Panc1 (cell line): ENCODE measurements at regions not wholly inside any gene's neighbourhood (a gene's known extent, or its start where the extent isn't known, plus 50 kb on each side); places are given as distances from the start of the nearest gene placed in this dataset.
A peak's percentile ranks its signal among the peaks of the same experiment; 100 is the strongest.
"Not testable (repeated sequence)": the region's sequence is repeated elsewhere in the genome, so short reads cannot be mapped to it uniquely, and the experiment has no call there.

Experiments used
- ATAC-seq: fragments of 200-7000 bp; cut with Tn5 transposase; 2 replicates; pipeline ENCODE4 v1.9.1; 2020; ENCODE audit warnings: mild to moderate bottlenecking, moderate library complexity
- BruUV-seq: library from RNA; stranded (reverse); fragments of 400-500 nt; replicated peaks from 2 replicates; lab custom pipeline; 2021; lab: Mats Ljungman, UMichigan
- CTCF ChIA-PET: fragments of 300-600 bp; sonication (Branson Sonifier 250); formaldehyde crosslinking; loops from one replicate; lab custom pipeline; 2022; ENCODE audit warnings: antibody characterized with exemption; lab: Charles Lee
- POLR2A ChIA-PET: fragments of 300-600 bp; sonication (Branson Sonifier 250); formaldehyde crosslinking; loops from one replicate; lab custom pipeline; 2022; ENCODE audit warnings: antibody characterized with exemption; lab: Charles Lee
- DNase-seq: peaks from one replicate; pipeline ENCODE4 v3.0.0-alpha.2; 2010; ENCODE audit warnings: low read depth, low spot score
- H3K27ac ChIP-seq: 2 replicates; pipeline ENCODE4 v1.5.1; 2011; ENCODE audit warnings: mild to moderate bottlenecking, low read length, inconsistent platforms
- H3K27me3 ChIP-seq: fragments of 200-500 bp; sonication (Bioruptor generic); 2 replicates; pipeline ENCODE4 v1.6.0; 2014; ENCODE audit warnings: low read length, inconsistent platforms; ENCODE audit not compliant: control insufficient read depth, insufficient read depth
- H3K36me3 ChIP-seq: fragments of 200-500 bp; sonication (Bioruptor generic); 2 replicates; pipeline ENCODE4 v1.5.1; 2014; ENCODE audit warnings: inconsistent platforms, mild to moderate bottlenecking, low read length, moderate library complexity; ENCODE audit not compliant: control insufficient read depth, insufficient read depth
- H3K4me1 ChIP-seq: 2 replicates; pipeline ENCODE4 v1.5.1; 2011; ENCODE audit warnings: inconsistent platforms, mild to moderate bottlenecking, low read length, moderate library complexity; ENCODE audit not compliant: control insufficient read depth, insufficient read depth
- H3K4me3 ChIP-seq, 2 experiments: 2 replicates each; pipeline ENCODE4 v1.5.1; 2011 to 2012; ENCODE audit warnings: low read depth in 2 of 2, low read length in 2 of 2, mild to moderate bottlenecking in 2 of 2, inconsistent platforms in 1 of 2, moderate library complexity in 1 of 2
- H3K9me3 ChIP-seq: fragments of 200-500 bp; sonication (Bioruptor generic); 2 replicates; pipeline ENCODE4 v1.5.1; 2014; ENCODE audit warnings: low read depth, mild to moderate bottlenecking, inconsistent platforms, low read length, moderate library complexity; ENCODE audit not compliant: control insufficient read depth, insufficient read depth
- CTCF ChIP-seq: fragments of 450-650 bp; IDR thresholded peaks from 2 replicates; pipeline ENCODE4 v1.5.1; 2017; ENCODE audit warnings: mild to moderate bottlenecking
- POLR2AphosphoS5 ChIP-seq: IDR thresholded peaks from 2 replicates; pipeline ENCODE4 v1.6.1; 2012; ENCODE audit warnings: mild to moderate bottlenecking, low read depth, low read length, moderate library complexity
- SIN3A ChIP-seq: IDR thresholded peaks from 2 replicates; pipeline ENCODE4 v1.6.1; 2012; ENCODE audit warnings: low read depth, mild to moderate bottlenecking, low read length, moderate library complexity, borderline replicate concordance; ENCODE audit not compliant: insufficient read depth
- TCF7L2 ChIP-seq: IDR thresholded peaks from 2 replicates; pipeline ENCODE4 v1.6.1; 2011; ENCODE audit warnings: mild to moderate bottlenecking, low read depth, low read length, inconsistent platforms
- in situ Hi-C: cut with HindIII; loops from 2 replicates; pipeline ENCODE4 v1.10.0; 2016; ENCODE audit warnings: low sequenced_read_pairs, low pct_unique_long_range_greater_than_20kb
- intact Hi-C: fragments of 100-400 bp; cut with micrococcal nuclease; formaldehyde crosslinking; loops from one replicate; pipeline ENCODE4 v1.10.0; 2022; ENCODE audit not compliant: unreplicated experiment
- TF ChIP-seq, protein P1 (sequence below), 2 experiments: IDR thresholded peaks; 2 replicates each; pipeline ENCODE4 v1.6.1; 2011 to 2012; ENCODE audit warnings: low read depth in 2 of 2, control low read depth in 1 of 2, low read length in 1 of 2, mild to moderate bottlenecking in 1 of 2, moderate library complexity in 1 of 2; ENCODE audit not compliant: insufficient read depth in 1 of 2

DNA sequence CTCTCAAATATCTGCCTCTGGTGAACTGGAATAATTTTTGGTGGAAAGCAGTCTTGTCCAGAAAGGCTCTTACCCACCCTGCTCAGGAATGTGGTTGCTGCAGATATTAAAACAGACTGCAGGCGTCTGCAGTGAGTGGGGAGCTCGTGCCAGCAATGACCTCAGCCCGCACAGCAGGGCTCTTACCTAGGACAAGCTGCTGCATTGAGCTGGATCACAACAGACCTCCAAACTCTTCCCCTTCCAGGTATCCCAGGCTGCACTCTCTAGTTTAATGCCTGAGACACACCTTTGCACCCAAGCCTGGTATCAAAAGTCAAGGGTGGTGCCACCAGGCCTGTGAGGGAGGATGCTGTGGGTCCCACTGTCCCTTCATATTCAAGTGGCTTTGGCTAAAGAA lies 69.7 kb upstream of the CDON start:
- Histone ChIP-seq H3K4me3 (no peak overlapping the region), H3K4me1 (peaks cover 20% of the 10 kb centered on the region), H3K36me3 (no peaks in the 10 kb centered on the region), H3K9me3 (no peaks in the 10 kb centered on the region), H3K27me3 (peaks cover 2% of the 10 kb centered on the region), H3K27ac (no peak overlapping the region)
- ATAC-seq (peak; percentile 29; the same call in 1 of the 2 replicates), DNase-seq (no peak)
- no TSS peak for BruUV-seq
- TF ChIP-seq TCF7L2 (no peak), CTCF (no peak), SIN3A (no peak), POLR2AphosphoS5 (no peak)
- TF ChIP-seq, protein P1, sequence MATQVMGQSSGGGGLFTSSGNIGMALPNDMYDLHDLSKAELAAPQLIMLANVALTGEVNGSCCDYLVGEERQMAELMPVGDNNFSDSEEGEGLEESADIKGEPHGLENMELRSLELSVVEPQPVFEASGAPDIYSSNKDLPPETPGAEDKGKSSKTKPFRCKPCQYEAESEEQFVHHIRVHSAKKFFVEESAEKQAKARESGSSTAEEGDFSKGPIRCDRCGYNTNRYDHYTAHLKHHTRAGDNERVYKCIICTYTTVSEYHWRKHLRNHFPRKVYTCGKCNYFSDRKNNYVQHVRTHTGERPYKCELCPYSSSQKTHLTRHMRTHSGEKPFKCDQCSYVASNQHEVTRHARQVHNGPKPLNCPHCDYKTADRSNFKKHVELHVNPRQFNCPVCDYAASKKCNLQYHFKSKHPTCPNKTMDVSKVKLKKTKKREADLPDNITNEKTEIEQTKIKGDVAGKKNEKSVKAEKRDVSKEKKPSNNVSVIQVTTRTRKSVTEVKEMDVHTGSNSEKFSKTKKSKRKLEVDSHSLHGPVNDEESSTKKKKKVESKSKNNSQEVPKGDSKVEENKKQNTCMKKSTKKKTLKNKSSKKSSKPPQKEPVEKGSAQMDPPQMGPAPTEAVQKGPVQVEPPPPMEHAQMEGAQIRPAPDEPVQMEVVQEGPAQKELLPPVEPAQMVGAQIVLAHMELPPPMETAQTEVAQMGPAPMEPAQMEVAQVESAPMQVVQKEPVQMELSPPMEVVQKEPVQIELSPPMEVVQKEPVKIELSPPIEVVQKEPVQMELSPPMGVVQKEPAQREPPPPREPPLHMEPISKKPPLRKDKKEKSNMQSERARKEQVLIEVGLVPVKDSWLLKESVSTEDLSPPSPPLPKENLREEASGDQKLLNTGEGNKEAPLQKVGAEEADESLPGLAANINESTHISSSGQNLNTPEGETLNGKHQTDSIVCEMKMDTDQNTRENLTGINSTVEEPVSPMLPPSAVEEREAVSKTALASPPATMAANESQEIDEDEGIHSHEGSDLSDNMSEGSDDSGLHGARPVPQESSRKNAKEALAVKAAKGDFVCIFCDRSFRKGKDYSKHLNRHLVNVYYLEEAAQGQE (IDR thresholded peaks at IDR 0.05; ENCODE audit: insufficient read depth in 1 of 2, low read depth in 2 of 2, low read length in 1 of 2), result no peak
- CTCF ChIA-PET, result no interaction called here
- intact Hi-C loops, result no loop called here
- POLR2A ChIA-PET, result no interaction called here
- in situ Hi-C loops, result no loop called here

GRCh38 chr11:126130781-126131180 lies 68.1 kb upstream of the CDON start:
- ATAC-seq, CTCF ChIA-PET: not testable (repeated sequence)

GRCh38 chr11:126129727-126130671 lies 67.3 kb upstream of the CDON start:
- in situ Hi-C loops, result no loop called here
- no peak; the same call in 1 of the 2 replicates for ATAC-seq
- intact Hi-C loops, result no loop called here
- no peaks in the 10 kb centered on the region for H3K9me3 ChIP-seq
- H3K36me3 ChIP-seq, result no peaks in the 10 kb centered on the region
- no peaks in the 10 kb centered on the region; the same call in 1 of the 2 replicates for H3K27me3 ChIP-seq
- CTCF ChIA-PET, result no interaction called here
- no peak overlapping the region for H3K27ac ChIP-seq
- POLR2A ChIA-PET, result no interaction called here
- TF ChIP-seq TCF7L2 (no peak), POLR2AphosphoS5 (no peak), CTCF (no peak), SIN3A (no peak)
- TF ChIP-seq, protein P1 (IDR thresholded peaks at IDR 0.05; ENCODE audit: insufficient read depth in 1 of 2, low read depth in 2 of 2, low read length in 1 of 2), result no peak
- DNase-seq, result no peak
- H3K4me1 ChIP-seq, result peaks cover 4% of the 10 kb centered on the region
- H3K4me3 ChIP-seq, result no peak overlapping the region
- BruUV-seq, result no TSS peak

More at GRCh38 chr11:126130781-126131180, 68.1 kb upstream of the CDON start:
- H3K4me1 ChIP-seq, result peaks cover 12% of the 10 kb centered on the region
- H3K36me3 ChIP-seq, intact Hi-C loops, H3K4me3 ChIP-seq, H3K27me3 ChIP-seq, H3K9me3 ChIP-seq, in situ Hi-C loops, DNase-seq, BruUV-seq, POLR2A ChIA-PET, H3K27ac ChIP-seq: not testable (repeated sequence)
